Astrocyte of the spinal cord (primary cell): ENCODE measurements at regions not wholly inside any gene's neighbourhood (a gene's known extent, or its start where the extent isn't known, plus 50 kb on each side); places are given as distances from the start of the nearest gene placed in this dataset.
"Not testable (repeated sequence)": the region's sequence is repeated elsewhere in the genome, so short reads cannot be mapped to it uniquely, and the experiment has no call there.

Experiments
- DNase-seq: peaks from one replicate; pipeline ENCODE4 v3.0.0; 2011; ENCODE audit warnings: low read depth, low spot score
- H3K4me3 ChIP-seq: 2 replicates; pipeline ENCODE4 v1.5.1; 2011; ENCODE audit warnings: low read depth, mild to moderate bottlenecking, low read length, moderate library complexity
- in situ Hi-C: cut with HindIII; loops from 2 replicates; pipeline ENCODE4 v1.10.0; 2017; ENCODE audit warnings: low sequenced_read_pairs
- TF ChIP-seq, protein P1 (sequence below): IDR thresholded peaks from 2 replicates; pipeline ENCODE4 v1.5.1; 2012; ENCODE audit warnings: low read depth, mild to moderate bottlenecking, low read length, inconsistent platforms

DNA sequence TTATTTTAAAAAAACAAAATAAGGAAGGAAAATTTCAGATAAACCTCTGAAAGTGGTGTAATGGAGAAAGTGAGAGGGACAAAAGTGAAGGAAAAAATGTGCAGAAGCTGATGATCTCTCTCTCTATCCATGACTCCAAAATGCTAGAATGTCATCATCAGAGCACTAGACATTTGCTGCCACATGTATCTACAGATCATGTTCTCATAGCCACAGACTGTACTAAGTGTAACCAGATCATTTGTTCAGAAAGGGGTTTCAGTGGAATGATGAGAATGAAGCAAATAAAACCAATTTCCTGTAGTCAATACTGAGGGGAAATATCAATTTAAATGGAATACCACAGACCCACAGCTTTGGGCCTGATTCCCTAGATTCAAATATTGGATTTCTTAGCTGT lies 104.3 kb upstream of the CHMP2B start:
- in situ Hi-C loops = no loop called here
- H3K4me3 ChIP-seq = no peak overlapping the region
- TF ChIP-seq, protein P1, sequence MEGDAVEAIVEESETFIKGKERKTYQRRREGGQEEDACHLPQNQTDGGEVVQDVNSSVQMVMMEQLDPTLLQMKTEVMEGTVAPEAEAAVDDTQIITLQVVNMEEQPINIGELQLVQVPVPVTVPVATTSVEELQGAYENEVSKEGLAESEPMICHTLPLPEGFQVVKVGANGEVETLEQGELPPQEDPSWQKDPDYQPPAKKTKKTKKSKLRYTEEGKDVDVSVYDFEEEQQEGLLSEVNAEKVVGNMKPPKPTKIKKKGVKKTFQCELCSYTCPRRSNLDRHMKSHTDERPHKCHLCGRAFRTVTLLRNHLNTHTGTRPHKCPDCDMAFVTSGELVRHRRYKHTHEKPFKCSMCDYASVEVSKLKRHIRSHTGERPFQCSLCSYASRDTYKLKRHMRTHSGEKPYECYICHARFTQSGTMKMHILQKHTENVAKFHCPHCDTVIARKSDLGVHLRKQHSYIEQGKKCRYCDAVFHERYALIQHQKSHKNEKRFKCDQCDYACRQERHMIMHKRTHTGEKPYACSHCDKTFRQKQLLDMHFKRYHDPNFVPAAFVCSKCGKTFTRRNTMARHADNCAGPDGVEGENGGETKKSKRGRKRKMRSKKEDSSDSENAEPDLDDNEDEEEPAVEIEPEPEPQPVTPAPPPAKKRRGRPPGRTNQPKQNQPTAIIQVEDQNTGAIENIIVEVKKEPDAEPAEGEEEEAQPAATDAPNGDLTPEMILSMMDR = no peak
- no peak for DNase-seq

DNA sequence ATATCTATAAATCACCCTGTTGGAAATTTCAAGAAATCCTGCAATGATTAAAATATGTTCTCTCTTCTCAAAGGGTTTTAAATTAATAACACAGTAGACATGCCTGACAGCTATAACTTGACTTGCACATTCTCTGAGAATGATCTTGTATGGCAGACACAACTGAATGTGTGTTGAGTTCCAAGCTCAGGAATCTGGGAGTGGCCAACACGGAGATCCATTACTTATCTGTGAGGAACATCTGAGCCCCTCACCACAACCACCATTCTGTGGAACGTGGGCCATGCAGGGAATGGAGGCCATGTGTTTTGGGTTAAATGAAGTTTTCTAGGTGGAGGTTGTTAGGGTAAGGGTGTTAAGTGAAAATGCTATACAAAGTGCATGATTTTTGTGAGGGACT lies 105.3 kb upstream of the CHMP2B start:
- H3K4me3 ChIP-seq = no peak overlapping the region
- DNase-seq = no peak
- in situ Hi-C loops = no loop called here
- TF ChIP-seq, protein P1 = no peak

DNA sequence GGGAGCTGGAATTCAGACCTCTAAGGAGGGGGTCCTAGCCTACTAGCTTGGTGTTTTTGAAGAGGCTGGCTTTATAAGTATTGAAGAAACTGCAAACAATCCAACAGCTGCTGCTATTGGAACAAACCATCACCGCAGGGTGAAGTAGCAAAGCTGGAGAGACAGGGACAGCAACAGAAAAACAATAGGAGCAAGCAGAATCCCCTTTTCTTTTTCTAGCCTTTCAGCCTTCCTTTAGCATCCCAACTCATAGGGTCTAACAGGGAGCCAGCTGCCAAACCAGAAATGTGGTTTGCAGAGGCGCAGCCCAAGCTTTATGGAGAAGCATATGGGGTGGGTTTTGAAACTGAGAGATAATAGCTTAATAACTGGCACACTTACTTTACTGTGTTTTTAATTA lies 106.2 kb upstream of the CHMP2B start:
- in situ Hi-C loops = no loop called here
- TF ChIP-seq, protein P1 = no peak
- no peak overlapping the region for H3K4me3 ChIP-seq
- no peak for DNase-seq

DNA sequence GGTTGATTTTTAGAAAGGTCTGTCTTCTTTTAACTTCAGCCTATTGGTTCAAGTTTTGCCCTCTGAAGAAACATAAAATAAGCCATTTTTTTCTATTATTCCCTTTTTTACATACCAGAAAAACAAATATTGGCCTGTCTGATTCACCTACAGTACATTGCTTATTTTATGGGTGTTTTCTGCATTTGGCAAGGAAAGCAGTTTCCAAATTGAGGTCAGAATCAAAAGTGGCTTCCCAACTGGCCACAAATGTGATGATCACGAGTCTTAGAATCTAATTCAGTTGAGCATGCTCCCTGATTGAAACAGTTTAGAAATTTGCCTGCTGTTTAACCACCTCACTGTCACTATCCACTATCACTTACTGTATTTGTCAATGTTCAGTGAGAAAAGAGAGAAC lies 106.9 kb upstream of the CHMP2B start:
- in situ Hi-C loops = no loop called here

DNA sequence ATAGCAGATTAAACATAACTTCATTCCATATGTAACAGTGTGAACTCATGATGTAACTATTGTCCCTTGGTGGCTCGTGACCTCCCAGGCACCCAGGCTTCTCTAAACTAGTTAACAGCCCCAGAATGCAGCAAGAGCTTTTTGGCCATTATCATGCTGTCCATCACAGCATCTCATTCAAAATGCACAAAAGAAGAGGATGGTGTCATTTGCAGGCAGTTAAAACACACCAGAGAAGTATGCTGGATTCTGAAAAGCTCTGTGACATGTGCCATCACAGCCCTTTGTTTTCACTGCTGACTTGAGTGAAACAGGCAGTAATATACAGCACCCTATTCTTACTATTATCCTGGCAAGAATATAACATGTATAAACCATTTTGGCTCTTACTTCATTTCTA lies 117.6 kb upstream of the CHMP2B start:
- DNase-seq = no peak
- in situ Hi-C loops = no loop called here
- no peak overlapping the region for H3K4me3 ChIP-seq
- TF ChIP-seq, protein P1 = no peak

More for the DNA sequence above, 106.9 kb upstream of the CHMP2B start:
- DNase-seq = no peak
- H3K4me3 ChIP-seq = no peak overlapping the region
- TF ChIP-seq, protein P1 = no peak

DNA sequence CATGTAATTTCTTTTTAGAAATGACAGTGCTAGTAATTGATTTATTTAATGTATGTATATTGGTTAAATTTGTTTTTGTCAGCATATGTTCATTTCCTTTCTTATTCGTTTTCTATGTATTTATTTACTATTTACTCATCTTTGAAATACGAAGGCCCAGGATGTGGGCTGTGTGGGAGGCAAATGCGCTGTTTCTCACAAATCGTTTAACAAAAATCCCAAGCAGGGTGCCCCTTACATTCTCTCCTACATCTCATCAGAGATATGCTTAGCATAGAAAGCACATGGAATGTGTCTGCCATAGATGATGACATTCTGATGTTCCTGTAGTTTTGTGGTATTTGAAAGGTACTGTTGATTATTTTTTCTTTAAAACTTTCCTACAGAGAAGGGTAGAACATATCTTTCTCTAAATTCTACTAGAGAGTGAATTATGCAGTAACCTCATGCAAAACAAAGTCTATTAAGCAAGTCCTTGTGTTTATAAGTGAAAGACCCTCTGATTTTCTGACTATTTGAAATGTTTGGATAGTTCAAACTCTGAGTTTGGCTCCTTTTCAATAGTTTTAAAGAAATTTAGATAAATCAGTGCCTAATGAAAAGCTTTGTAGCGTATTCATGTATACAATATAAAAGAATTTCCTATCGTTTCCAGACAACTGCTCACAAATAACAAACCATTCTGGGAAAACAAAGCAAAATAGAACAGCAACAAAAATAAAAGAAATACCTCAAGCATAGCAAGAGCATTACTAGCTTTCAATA lies 111.1 kb upstream of the VGLL3 start:
- TF ChIP-seq, protein P1 = no peak
- no peak overlapping the region for H3K4me3 ChIP-seq
- in situ Hi-C loops = no loop called here
- no peak for DNase-seq

DNA sequence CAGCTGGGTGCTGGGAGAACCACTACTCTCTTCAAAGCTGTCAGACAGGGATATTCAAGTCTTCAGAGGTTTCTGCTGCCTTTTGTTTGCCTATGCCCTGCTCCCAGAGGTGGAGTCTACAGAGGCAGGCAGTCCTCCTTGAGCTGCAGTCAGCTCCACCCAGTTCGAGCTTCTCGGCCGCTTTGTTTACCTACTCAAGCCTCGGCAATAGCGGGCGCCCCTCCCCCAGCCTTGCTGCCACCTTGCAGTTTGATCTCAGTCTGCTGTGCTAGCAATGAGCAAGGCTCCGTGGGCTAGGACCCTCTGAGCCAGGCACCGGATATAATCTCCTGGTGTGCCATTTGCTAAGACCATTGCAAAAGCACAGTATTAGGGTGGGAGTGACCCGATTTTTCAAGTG lies 106.8 kb upstream of the VGLL3 start:
- in situ Hi-C loops, DNase-seq, H3K4me3 ChIP-seq: not testable (repeated sequence)
